NOMO-1 (cell line): ENCODE measurements at regions not wholly inside any gene's neighbourhood (a gene's known extent, or its start where the extent isn't known, plus 50 kb on each side); places are given as distances from the start of the nearest gene placed in this dataset.

ENCODE experiments used
- DNase-seq, 2 experiments: peaks; one replicate each; lab custom pipeline; 2025; ENCODE audit not compliant: unreplicated experiment in 2 of 2; lab: John Stamatoyannopoulos, UW

DNA sequence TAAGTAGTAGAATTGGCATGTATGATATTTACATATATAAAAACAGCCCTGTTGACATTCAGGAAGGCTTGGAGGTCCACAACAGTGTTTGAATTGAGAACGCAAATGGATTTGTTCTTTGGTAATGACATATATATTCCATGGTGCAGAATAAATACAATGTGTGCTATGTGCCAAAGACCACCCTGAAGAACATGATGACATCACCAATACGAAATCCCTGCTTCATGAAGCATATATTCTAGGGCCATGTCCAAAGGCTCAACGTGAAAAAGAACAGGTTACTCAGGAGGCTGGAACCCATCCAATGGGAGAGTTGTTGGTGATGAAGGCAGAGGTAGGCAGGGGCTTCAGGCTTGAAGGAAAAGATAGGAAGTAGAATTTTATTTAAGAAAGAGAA is 423.9 kb upstream of the MAF start:
- no peak for DNase-seq

DNA sequence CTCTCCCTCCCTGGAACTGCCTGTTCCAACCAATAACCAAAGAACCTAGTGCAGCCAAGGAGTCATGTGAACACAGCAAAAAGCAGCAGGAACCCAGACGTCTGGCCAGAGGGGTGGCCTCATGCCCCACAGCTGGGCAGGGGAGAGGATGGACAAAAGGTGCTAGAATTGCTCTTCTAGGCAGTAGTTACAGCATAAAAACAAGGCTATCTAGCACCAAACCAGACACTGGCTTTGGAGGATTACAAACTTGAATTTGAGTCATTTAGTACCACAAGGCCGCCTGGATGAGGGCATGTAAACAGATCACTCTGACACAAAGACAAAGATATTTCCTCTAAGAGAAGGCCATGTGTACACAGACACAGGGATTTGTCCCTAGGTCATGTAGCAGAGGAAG is 423.3 kb upstream of the MAF start:
- DNase-seq, result no peak

DNA sequence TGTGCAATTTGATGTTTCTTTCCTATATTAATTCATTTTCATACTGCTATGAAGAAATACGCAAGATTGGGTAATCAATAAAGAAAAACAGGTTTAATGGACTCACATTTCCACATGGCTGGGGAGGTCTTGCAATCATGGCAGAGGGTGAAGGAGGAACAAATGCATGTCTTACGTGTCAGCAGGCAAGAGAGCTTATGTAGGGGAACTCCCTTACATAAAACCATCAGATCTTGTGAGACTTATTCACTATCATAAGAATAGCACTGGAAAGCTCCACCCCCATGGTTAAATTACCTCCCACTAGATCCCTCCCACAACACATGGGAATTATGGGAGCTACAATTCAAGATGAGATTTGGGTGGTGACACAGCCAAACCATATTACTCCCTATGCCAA is 418.9 kb upstream of the MAF start:
- no peak for DNase-seq

DNA sequence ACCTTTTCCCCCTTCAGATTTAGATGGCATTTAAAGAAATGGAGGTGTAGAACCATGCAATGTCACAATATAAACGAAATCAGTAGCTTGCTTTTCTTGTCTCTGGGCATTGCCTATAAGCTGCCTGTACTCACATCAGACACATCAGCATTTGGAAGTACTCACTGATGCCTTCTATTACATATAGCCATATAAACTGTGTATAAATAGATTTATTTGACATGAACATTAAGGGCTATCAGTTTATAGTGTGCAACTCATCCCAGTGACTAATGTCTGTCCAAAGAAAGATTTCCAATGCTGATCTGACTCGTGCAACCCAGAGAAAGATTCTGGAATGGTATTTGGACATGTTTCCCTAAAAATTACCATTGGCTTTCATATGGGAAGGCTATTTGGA is 417.9 kb upstream of the MAF start:
- no peak for DNase-seq

DNA sequence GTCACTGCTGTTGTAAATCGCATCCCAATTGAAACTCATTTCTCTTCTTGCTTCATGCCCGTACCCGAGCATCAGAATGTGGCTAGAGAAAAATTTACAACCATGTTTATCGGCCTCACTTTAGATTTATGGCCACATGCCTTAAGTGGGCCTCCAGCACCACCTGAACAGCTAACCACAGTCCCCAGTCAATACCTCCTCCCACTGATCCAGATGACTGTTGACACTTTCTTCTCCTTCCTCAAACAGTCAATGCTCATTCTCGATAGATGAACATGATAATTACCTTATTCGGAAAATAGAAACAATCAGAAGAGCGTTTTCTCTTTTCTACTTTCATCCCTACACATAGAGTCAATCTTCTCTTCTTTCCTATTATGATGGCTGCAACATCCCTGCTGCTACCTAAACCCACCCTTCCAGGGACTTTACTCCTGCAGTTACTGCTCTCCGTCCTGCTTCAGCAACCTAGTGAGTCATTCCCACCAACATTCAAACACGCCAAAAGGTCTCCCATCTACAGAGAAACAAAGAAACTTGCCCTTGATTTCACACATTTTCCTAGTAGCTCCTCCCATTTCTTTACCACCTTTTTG is 416.3 kb upstream of the MAF start:
- DNase-seq, result no peak

DNA sequence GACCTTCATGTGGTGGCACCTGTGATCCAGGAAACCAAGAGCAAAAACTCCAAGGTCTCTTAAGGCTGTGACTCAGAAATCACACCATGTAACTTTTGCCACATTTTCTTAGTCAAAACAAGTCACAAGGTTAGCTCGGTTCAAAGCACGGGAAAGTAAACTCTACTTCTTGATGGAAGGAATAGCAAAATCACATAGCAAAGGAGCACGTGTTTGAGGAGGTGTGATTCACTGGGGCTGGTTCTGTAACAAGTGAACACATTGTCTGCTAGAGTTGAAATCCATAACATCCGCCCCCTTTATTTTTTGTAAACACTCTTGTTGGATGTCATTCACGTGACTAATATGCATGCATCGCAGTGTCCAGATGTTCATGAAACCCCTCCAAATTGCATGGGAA is 415.0 kb upstream of the MAF start:
- no peak for DNase-seq

DNA sequence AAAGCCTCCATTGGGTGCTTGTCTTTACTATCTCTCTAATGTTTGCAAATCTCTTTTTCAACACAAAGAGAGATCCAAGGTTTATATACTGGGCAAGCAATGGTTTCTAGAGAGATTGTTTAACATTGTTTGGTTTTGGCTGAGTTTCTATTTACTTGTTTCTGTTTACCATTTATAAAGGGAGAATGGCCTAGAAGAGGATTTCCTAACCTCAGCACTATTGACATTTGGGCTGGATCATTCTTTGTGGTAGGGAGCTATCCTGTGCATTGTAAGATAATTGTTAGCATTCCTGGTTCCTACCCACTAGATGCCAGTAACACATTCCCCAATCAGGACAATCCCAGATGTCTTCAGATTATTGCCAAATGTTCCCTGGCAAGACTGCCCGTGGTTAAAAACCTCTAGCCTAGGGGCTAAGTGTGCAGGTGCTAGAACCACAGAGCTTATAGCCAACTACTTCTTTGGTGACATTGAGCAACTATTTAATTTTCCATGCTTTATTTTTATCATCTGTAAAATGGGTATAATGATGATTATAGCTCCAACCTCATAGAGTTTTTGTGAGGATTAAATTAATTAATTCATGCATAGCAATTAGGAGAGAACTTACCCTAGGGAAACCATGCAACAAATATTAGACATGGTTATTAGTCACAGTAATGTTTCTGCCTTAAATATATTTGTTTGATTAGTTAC is 413.9 kb upstream of the MAF start:
- DNase-seq, result no peak

DNA sequence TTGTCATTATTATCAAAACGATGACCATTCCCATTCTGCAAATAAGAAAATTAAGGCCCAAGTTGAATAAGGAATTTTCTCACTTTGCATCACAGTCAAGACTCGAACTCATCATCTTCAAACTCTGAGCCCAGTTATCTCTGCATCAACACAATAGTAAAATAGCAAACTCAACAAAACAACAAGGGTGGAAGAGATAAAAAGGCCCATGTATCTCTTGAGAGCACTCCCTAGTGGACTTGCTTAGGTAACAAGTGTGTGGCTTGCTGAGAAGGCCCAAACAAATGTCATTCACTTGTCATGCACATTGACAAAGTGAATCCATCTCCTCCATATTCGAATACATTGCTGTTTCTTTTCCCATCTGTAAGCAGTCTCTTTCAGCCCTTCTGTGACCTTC is 412.0 kb upstream of the MAF start:
- no peak for DNase-seq

DNA sequence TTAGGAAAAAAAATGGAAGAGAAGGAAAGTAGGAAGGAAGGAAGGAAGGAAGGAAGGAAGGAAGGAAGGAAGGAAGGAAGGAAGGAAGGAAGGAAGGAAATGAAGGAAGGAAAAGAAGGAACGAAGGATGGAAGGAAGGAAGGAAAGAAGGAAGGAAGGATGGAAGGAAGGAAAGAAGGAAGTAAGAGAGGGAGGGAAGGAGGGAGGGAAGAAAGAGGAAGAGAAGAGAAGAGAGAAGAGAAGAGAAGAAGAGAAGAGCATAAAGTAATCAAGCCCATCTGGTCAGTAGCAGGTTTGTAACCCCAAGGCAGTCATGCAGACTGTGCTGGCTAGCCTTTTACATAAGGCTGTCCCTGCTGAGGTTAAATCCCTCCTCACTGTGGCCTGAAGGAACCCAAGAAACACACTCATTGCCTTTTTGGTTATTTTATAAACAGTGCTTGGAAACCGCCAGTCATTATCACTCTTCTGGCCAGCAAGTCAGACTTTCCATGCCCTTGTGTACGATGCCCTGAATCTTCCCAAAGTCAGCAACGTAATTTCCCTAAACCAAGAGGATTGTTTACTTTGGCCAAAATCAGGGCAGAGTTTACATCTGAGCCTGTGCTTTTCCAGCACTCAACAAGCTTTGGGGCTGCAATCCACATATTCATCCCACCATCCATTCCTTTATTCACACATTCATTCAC is 409.6 kb upstream of the MAF start:
- DNase-seq, result no peak

DNA sequence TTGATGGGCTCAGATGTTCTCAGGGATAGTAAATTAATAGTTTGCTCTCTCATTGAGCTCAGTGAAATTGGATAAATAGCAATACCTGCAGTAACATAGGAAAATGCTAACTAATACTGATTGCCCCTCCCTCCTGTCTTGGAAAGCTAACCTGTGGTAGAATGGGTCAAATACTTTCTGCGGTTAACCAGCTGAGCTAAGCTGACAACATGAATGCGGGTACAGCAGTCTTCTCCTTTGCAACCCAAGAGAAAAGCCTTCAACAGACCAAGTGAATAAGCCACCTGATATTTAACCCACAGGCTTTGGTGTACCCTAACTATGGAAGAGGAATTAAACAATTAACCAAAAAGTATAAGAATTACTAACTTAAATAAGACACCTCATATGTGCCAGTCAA is 408.3 kb upstream of the MAF start:
- DNase-seq, result no peak

DNA sequence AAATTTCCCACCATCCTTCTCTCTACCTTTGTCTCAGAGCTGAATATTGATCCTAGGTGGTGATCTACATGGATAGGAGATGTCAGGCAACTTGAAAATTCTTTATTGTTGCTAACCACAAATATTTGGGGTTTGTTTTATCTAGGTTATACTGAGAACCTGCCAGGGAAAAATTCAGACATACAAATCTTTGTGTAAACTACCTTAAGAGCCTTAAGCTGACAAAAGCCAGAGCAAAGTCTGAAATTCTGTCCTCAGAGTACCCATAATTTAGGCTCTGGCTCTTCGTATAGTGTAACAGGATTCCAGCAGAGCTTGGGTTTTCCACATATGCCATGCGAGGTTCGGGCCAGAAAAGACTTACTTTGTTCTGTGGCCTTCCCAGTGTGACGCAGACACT is 406.7 kb upstream of the MAF start:
- DNase-seq, result no peak

DNA sequence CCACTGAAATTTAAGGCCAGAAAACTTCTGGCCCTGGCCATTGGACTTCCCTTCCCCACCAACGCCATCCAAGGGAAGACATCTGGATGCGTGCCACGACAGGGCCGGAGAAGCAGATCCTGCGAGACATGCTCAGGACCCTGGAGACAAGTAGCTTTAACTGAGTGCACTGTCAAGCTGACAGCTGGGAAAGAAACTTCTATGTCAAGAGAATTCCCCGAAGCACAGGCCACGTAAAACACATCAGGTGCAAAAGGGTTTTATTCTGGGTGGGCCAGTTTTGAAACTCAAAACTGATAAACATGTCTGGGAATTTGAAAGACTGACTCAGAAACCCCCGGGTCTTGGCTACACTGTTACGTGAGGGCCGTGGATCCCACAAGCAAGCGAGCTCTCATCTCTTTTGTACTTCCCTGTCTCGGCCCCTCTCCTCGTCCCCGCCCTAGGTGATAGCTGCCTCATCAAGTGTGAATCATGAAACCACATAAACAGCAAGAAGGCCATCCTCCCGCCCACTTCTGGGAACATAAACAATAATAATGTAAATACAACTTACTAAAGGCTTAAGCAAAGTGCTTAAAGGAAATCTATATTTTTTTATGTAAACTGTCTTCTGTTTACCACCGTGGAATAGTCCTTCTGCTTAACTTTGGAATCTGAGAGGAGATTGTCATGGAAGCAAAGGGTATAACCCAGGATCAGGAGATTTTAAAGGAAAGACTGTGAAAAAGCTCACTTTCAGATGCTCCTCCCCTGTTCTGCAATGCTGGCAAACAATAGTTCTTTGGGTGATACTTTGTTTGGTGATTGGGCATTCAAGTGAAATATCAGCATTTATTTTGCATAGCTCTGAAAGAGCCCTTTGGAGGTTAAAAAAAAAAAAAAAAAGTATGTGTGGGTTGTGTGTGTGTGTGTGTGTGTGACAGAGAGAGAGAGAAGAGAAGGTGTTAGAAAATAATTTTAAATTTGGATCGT is 406.0 kb upstream of the MAF start:
- no peak for DNase-seq

DNA sequence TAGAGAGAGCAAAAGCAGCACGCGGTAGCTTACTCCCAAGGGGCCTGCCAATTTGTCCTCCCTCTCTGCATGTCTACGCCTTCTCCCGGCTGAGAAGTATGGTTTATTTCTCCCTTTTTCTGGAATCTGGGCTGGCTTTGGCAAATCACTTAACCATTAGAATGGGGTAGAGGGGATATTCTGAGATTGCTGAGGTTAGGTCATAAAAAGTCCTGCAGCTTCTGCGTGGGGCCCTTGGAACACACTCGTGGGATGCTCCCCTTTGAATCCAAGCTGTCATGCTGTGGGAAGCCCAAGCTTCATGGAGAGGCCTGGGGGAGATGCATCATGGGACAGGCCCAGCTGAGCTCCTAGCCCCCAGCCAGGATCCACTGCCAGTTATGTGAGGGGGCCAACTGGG is 403.6 kb upstream of the MAF start:
- DNase-seq, result no peak

DNA sequence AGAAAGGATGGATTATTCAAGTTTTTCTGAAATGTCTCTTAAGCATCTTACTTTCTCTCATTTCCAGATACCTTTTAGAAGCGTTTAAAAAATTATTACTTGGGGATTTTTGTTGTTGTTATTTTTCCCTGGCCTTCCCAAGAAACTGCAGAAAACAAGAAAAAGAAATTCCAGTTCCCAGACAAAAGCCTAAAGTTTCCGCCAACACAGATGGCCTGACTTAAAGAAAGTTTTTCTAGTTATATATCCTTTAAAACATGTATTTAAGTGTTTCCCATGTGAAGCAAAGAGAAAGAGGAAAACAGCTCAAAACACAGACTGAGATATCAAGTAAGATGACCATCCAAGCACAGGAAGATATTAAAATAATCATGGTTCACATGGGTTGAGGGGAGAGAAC is 401.7 kb upstream of the MAF start:
- no peak for DNase-seq

DNA sequence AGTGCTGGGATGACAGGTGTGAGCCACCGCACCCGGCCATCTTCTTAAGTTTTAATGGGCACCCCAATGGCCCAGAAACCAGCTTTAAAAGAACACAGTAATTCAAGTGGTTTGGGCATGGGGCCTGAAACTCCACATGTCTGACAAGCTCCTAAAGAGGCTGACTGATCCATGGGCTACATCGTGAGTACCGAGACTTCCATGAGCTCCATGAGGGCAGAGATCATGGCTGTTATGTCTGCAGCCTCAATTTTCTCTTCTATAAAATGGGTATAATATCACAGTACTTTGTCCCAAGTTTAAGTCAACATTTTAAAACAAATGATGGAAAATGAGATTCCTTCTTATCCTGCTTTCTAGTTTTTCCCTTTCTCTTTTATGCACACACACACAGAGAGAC is 397.6 kb upstream of the MAF start:
- no peak for DNase-seq

DNA sequence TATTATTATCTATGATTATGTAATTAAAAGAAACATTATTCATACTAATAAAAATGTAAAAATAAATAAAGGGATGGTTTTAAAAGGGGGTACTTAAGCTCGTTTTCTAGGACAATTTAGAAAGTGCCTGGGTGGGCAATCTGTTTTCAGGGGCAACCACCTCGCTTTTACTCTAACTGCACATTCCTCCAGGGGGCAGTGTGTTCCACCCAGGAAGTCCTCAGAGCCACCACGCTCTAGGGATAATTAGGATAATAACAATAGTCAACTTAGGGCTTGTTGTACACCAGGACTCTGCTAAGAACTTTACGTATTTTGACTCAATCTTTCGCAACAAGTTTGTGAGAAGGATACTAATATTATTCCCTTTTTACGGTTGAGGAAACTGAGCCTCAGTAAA is 396.7 kb upstream of the MAF start:
- no peak for DNase-seq

DNA sequence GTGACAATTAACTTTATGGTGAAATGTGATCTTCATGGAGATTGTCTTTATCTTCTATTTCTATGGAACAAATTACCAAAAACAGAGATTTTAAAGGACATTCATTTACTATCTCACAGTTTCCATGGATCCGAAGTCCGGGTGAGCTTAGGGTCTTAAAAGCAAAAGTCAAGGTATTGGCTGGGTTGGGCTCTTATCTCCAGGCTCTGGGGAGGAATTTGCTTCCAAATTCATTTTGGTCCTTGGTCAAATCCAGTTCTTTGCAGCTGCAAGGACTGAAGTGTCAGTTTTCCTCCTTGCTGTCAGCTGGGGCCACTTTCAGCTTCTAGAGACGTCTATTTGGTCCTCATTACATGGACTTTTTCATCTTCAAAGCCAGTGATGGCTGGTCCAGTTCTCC is 395.8 kb upstream of the MAF start:
- no peak for DNase-seq

DNA sequence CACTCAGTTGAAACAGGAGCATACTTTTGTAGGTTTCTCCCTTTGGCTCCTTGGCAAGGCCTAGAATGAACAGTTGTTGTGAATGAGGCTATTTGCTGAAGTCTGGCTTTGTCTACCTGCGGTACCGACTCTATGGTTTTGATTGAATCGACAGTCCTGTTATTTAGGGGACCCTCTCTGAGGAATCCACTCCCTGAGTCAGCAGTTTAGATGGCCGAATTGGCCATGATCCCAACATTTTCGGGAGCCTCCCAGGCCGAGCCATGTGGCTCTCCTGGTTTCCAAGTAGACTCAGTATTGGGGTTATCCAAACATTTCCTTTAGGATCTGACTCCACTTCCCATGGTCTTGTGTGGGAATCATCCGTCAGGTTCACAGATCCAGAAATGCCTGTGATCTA is 394.8 kb upstream of the MAF start:
- no peak for DNase-seq

DNA sequence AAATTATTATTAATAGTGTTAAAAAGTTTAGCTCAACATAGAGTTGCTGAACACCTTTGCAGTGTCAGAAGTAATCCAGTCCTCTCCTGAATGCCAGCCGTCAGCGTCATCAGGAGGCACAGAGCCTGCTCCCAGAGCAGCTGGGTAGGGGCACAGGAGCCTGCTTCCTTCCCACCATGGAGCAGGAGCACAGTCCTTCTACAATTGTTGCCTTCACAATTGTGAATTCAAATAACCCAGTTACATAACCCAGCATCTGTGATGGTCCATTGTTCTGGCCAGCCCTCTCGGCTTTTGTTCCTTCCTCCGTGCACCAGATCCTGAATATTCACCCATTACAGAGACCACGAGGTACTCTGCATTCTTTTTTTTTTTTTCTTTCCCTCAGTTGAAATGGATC is 393.9 kb upstream of the MAF start:
- DNase-seq, result no peak

DNA sequence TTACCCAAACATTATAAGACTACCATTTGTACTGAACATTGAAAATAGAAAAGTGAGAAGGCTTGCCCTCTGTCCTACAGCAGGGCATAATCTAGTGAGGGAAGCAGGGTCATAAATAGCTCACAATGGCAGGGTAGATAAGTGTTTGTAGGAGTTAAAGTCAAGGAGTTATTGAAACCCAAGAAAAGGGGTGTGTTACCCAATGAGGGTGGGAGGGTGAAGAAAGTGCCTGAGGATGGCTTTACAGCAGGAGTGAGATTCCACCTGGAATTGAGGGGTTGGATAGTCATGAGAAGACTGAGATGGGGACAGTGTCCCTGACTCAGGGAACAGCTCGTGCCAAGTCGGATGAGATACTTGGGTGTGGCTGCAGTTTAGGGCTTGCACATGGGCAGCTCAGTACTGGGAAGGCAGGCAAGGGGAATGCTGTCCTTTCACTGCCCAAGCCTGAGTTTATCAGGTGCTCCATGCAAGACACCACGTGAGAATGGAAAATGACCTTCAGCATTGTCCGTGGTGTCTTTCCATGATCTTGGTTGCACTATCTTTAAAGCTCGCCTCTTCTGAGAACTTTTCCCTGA is 393.2 kb upstream of the MAF start:
- DNase-seq, result no peak

DNA sequence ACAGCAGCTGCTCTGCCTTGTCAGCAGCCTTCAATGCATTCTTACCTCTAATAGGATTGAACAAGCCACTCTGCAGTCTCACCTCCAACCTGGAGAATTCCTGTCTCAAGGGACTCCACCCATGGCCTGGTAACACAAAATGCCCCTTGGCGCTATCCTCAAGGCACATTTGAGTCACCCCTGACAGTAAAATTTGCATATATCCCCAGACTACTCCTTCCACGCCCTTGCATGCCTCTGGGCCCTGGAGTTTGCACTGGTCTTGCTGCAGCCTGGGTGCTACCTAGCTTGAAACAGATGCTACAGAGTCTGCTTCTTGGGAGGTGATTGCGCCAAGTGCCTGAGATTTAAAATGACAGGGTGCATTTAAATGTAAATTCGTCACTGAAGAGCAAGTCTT is 391.4 kb upstream of the MAF start:
- DNase-seq, result no peak
